ENCODE measurements at regions not wholly inside any gene's neighbourhood (a gene's known extent, or its start where the extent isn't known, plus 50 kb on each side); places are given as distances from the start of the nearest gene placed in this dataset.
"Not testable (repeated sequence)": the region's sequence is repeated elsewhere in the genome, so short reads cannot be mapped to it uniquely, and the experiment has no call there.

DNA sequence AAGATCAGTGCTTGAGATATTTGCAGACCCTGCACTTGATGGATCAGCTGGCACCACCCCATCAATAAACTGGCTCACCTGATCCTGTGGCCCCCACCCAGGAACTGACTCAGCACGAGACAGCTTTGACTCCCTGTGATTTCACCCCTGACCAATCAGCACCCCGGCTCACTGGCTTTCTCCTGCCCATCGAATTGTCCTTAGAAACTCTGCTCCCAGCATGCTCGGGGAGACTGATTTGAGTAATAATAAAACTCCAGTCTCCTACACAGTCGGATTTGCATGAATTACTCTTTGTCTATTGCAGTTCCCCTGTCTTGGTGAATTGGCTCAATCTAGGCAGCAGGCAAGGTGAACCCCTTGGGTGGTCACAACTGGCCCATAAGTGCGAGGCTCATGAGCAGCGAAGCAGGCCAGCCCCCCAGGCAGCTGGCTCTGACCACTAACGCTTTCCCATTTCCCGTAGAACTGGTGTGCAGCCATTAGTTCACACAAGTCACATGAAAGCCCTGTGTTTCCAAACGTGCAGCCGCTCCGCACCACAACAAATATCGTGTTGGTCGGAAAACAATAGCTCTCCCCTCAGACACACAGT lies 79.6 kb downstream of the RSPH3 start:
- no peak for FAIRE-seq
- DNase-seq (ENCODE audit: extremely low spot score, insufficient read length, low read depth), result no peak

- FAIRE-seq (no peak), DNase-seq (ENCODE audit: extremely low spot score, insufficient read length, low read depth) (no peak)
Measured at GRCh38 chr6:158919865-158920264, 80.1 kb downstream of the RSPH3 start.

DNA sequence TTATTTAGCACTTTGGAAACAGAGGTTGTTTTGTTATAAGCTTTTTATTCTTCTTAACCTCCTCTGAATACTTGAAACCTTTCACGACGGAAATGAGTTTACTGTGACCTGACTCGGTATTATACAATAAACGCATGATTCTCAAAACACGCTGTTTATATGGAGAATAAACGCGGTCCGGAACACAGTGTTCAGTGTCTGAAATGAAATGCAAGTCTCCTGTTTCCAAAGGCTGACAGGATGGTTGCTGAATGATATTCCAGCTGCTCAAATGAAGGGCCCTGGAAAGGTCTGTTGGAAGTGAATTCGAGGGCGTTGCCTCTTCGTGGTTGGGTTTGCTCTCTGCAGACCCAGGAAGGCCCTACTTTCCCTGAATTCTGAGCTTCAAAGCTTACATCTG lies 83.4 kb downstream of the RSPH3 start:
- FAIRE-seq, result no peak
- no peak for DNase-seq (ENCODE audit: extremely low spot score, insufficient read length, low read depth)

- FAIRE-seq (no peak), DNase-seq (ENCODE audit: extremely low spot score, insufficient read length, low read depth) (no peak)
Measured at GRCh38 chr6:158914923-158915322, 85.1 kb downstream of the RSPH3 start.

DNA sequence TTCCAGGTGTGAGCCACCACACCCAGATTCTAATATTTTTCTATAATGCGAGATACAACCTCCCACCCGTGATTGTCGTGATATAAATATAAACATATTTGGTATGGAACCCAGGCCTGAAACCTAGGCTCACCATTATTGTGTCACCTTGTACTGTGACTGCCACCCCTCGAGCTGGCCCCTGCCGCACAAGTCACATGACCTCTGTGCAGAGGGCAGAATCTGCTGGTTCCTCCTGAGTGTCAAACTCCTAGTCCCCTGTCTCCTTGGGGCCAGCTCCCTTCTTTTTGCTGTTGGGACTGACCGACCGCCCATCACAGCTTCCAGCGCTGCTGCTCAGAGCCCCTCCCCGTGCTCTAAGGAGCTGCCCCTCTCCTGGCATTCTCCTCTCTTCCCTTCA lies 86.4 kb downstream of the RSPH3 start:
- no peak for FAIRE-seq
- no peak for DNase-seq (ENCODE audit: extremely low spot score, insufficient read length, low read depth)

DNA sequence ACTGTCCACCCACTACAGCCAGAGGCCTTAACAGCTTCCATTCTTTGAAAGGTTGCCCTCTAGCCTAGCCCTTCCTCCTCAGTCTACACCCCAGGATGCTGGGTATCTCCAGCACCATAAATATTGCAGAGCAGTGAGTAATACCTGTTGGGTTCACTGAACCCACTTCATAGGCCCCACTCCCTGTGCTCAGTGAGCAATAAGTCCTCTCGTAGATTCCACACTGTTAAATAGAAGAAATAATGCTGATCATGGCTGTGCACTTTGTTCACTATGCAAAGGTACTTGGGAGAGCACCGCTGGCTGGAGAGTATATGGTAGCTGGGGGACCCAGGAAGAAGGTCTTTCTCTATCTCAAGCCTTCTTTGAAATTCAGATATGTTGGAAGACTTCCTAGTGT lies 87.3 kb downstream of the RSPH3 start:
- no peak for FAIRE-seq
- no peak for DNase-seq (ENCODE audit: extremely low spot score, insufficient read length, low read depth)

GRCh38 chr6:158911746-158912480 lies 88.1 kb downstream of the RSPH3 start:
- no peak for DNase-seq (ENCODE audit: extremely low spot score, insufficient read length, low read depth)
- peak; percentile 91 for FAIRE-seq

- DNase-seq (ENCODE audit: extremely low spot score, insufficient read length, low read depth) (no peak), FAIRE-seq (peak; percentile 87)
Measured at GRCh38 chr6:158910484-158911440, 89.2 kb downstream of the RSPH3 start.

DNA sequence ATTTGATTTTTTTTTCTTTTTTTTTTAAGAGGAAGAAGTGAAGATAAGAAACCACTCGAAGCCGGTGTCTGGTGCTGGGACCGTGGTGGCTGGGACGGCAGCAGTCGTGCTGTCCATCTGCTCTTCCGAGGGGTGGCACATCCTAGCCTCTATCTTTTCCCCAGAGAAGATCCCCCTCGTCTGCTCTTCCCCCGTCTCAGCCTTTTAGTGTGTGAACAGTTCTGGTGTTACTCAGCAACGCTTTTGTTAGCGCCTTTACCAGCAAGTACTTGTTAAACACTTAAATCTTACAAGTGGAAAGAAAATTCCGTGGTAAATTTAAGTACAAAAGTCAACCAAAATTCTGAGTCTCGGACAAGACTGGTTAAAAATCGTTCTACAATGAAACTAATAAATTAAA lies 90.1 kb downstream of the RSPH3 start:
- FAIRE-seq, result peak; percentile 72
- no peak for DNase-seq (ENCODE audit: extremely low spot score, insufficient read length, low read depth)

DNA sequence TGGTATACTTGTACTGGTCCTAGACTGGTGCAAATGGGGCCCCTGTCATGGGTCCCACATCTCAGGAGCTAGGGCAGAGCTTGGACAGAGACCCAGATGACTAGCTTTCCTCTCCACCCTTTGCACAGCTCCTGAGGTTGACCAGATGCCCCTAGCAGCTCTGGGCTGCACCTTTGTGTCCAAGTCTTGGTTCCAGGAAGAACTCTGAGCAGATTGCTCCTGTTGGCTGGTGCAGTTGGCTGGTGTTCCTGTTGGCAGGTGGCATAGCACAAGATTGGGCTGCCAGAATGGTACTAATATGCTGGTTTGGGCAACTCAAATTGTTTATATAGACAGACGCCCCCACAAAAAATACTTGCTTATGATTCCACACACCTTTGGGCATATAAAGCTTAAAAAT lies 89.4 kb upstream of the EZR start:
- no peak for FAIRE-seq

DNA sequence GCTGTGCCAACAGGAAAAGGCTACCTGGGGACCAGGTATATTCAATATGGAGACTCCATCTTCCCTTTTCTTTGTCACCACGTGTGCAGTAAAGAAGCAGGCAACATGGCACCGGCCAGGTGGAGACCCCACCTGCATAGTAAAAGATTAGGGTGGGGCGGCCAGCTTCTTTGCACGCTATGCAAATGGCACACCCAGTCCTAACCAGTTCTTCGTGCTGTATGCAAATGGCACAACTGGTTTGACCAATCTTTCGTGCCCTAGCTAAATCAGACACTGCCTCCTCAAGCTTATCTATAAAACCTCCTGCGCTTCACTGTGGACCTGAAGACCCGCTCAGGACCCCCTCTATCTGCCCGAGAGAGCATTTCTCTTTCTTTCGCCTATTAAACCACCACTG lies 88.8 kb upstream of the EZR start:
- FAIRE-seq, result no peak

More for the DNA sequence above, 89.4 kb upstream of the EZR start:
- DNase-seq (ENCODE audit: extremely low spot score, insufficient read length, low read depth), result no peak

DNA sequence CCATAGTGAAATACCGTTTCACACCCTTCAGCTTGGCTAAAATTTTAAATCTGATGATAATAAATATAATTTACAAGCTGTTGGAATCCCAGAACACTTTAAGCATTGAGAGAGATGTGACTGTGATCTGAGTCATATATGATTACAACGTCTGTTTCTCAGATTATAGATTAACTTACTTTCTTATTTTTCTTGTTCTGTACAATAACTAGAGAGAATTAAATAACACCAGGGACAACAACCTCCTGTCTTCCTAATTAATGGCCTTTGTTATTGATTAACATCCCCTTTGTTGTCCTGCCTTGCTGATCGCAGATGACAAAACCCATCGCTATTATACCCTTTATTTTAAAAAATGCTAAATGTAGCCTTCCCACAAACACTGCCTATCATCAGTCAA lies 87.8 kb upstream of the EZR start:
- DNase-seq (ENCODE audit: extremely low spot score, insufficient read length, low read depth) (no peak), FAIRE-seq (no peak)

More for the DNA sequence above, 88.8 kb upstream of the EZR start:
- DNase-seq (ENCODE audit: extremely low spot score, insufficient read length, low read depth), result no peak

DNA sequence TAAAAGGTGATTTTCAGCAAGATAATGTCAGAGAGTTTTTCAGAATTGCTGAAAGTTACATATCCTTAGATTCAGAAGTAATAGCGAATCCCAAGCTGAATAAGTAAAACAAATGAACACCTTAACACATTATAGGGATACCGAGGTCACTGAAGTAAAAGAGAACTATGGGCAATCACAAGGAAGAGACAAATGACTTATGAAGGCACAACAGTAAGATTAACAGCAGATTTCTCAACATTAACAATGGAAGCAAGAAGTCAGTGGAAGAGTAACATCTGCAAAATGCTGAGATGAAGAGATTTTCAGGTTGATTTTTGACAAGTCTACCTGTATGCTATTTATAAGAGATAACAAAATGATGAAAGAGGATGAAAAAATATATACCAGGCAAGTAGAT lies 86.1 kb upstream of the EZR start:
- DNase-seq (ENCODE audit: extremely low spot score, insufficient read length, low read depth) (no peak), FAIRE-seq (no peak)

- FAIRE-seq, result no peak
- DNase-seq (ENCODE audit: extremely low spot score, insufficient read length, low read depth), result no peak
Measured at GRCh38 chr6:158903801-158904200, 84.6 kb upstream of the EZR start.

DNA sequence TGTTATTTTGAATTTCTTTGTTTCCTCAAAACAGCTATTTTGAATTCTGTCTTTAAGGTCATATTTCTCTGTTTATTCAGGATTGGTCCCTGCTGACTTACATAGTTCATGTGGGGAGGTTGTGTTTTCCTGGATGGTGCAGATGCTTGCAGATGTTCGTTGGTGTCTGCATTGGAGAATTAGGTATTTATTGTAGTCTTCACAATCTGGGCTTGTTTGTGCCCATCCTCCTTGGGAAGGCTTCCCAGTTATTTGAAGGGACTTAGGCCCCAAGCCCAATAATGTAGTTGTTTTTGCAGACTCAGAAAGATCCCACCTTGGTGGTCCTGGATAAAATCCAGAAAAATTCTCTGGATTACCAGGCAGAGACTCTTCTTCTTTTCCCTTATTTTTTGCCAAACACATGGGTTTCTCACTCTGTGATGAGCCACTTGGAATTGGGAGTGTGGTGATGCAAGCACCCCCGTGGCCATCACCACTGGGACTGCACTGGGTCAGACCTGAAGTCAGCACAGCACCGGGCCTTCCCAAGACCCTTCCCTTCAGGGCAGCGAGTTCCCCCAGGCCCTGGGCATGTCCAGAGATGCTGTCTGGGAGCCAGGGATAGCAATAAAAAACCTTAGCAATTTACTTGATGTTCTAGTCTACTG lies 81.6 kb upstream of the EZR start:
- DNase-seq (ENCODE audit: extremely low spot score, insufficient read length, low read depth) (no peak), FAIRE-seq (no peak)

DNA sequence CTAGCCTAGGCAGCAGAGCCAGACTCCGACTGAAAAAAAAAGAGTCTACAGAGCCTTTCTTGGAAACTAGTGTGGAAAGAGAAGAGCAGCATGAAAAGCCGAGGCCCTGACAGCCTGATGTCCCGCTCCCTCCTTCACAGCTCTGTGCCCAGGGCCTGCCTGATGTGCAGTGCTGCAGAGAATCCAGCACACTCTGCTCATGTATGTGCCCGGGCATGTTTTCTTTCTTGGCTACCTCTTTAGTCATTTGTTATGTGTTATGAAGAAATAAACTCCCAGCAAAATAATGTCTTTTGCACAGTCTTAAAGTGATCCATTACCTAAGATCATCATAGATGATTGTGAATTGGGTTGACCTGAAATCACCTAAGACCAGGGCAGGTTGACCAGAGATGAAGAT lies 78.1 kb upstream of the EZR start:
- FAIRE-seq (no peak), DNase-seq (ENCODE audit: extremely low spot score, insufficient read length, low read depth) (no peak)

- DNase-seq (ENCODE audit: extremely low spot score, insufficient read length, low read depth), result no peak
- FAIRE-seq, result no peak
Measured at GRCh38 chr6:158895661-158896060, 76.5 kb upstream of the EZR start.

DNA sequence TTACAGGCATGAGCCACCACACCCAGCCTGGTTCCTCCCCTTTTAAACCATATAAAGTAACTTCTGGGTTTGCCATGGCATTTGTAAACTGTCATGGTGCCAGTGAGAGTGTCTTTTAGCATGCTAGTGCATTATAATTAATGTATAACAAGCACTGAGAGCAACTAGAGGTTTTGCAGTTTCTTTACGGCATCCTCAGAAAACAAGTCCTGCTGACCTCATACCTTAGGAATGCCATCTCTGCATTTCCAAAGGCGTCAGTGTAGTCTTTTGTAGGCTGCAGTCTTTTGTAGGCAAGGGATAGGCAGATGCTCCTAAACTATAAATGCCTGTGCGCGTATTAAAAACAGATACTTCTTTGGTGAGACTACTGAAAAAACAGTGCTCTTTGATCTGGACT lies 75.0 kb upstream of the EZR start:
- DNase-seq (ENCODE audit: extremely low spot score, insufficient read length, low read depth), result no peak
- no peak for FAIRE-seq

DNA sequence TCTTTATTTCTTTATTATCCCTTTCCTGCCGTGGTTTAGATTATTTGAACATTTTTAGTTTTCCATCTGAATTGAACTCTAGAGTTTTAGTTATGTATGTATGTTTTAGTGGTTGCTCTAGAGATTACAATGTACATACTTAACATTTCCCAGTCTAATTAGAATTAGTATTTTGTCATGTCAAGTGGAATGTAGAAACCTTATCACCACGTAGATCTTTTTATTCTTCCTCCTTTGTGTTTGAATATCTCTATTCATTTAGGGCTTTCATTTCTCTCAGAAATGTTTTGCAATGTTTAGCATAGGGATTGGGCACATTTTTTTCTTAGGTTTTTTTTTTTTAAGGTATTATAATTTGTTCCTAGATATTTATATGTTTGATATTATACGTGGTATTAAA lies 73.1 kb upstream of the EZR start:
- FAIRE-seq (no peak), DNase-seq (ENCODE audit: extremely low spot score, insufficient read length, low read depth) (no peak)

GRCh38 chr6:158891560-158891959 lies 72.4 kb upstream of the EZR start:
- not testable (repeated sequence) for DNase-seq (ENCODE audit: extremely low spot score, insufficient read length, low read depth); FAIRE-seq
